ENCODE measurements at regions not wholly inside any gene's neighbourhood (a gene's known extent, or its start where the extent isn't known, plus 50 kb on each side); places are given as distances from the start of the nearest gene placed in this dataset.

DNA sequence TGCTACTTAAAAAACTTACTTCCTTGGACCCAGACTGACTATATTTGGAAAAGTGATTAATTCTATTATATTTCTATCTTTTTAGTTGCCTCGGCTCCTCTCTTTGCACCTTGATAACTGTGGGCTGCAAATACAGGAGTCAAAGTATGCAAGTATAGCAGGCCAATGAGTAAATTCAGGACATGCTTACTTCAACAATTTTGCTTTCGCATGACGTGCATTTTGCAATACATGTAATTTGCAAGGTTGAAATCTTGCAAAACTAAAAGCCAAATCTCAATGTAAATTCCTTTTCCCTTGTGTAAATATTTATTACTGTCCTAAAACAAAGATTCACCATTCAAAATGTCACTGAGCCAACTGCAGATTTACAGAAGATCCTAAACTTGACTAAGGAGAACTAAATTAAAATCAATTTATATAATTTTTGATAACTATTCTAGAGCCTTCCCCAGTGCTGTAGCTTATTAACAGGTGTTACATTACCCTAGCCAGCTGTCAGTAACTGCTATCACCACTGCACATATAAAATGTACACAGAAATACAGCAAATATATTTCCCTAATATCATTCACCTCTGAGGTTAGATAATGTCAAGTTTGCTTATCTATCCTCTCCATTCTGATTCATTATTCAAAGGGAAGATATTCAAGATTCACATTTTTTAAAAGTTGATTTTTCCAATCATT is 1069.5 kb downstream of the TRHDE start:
- no peak for DNase-seq (ENCODE audit: low read depth in 2 of 2)

DNA sequence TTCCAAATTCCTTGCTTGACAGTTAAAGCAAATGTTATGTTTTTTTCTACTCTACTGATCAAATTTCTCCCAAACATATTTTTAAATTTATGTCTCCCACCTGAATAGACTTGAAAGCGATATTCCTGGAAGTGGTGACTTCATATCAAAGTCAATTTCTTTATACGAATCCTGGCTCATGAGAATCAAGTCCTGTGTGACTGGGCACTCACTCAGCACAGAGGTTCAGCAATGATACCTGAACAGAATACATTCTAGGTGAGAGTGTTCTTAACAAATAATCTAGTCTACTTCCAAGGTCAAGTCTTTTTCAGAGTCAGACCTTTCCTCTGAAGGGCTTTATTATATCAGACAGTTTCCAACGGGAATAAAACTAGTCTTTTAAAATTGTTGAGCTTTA is 1070.6 kb downstream of the TRHDE start:
- DNase-seq (ENCODE audit: low read depth in 2 of 2), result no peak

DNA sequence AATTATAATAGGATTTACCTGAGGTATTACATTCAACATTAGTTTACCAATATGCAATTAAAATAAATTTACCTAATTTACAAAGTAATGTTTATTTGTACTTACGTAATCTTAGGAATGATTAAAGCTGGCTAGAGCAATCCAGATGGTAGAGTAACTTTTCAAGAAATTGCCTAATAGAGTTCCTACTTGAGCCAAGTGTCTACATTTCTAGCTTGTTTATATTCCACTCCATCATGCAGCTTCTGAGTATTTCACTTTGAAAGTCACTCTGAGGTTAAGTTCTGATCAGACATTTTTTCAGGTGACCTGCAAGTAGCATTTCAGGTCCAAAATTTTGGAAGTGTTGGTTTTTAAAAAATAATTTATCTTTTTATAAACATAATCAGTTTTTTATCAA is 1080.7 kb downstream of the TRHDE start:
- DNase-seq (ENCODE audit: low read depth in 2 of 2), result no peak

DNA sequence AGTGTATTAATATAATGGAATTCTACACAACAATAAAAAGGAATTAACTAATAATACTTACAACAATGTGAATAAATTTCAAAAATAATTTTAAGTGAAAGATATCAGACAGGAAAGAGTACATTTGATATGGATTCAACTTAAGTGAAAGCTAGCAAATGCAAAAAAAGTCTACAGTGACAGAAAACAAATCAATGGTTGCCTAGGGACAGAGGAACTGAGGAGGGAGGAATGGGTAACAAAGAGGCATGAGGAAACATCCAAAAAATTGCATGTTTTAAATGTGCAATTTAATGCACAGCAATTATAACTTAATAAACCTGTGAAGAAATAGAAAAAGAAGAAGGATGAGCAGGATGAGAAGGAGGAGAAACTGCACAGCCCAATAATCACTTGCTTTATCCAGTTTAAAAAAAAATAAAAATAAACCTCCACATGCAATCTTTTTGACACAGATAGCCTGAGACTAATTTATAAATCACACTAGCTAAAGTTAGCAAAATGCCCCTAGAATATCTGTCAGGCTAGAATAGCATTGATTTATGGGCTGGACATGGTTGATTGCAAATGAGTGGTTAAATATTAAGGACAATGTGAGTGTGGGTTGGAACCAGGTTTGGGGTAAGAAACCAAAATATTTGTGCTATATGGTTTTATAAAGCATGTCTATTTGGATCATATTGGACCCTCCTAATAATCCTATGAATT is 1089.1 kb downstream of the TRHDE start:
- DNase-seq (ENCODE audit: low read depth in 2 of 2), result no peak

DNA sequence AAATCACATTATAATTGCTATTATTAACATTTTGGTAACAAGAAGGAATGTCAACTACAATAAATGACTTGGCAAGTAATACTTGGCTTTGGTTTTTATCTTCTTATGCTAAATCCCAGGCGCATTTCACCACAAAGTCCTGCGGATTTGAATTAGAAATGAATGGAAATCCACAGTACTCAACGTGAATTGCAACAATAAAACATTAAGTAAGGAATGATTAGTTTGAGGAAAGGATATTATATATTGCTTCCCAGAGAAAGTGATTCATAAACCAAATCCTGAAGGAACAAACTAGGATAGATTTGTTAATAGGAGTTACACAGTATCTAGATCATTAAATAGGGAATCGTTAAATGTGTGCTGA is 1089.7 kb downstream of the TRHDE start:
- no peak for DNase-seq (ENCODE audit: low read depth in 2 of 2)

DNA sequence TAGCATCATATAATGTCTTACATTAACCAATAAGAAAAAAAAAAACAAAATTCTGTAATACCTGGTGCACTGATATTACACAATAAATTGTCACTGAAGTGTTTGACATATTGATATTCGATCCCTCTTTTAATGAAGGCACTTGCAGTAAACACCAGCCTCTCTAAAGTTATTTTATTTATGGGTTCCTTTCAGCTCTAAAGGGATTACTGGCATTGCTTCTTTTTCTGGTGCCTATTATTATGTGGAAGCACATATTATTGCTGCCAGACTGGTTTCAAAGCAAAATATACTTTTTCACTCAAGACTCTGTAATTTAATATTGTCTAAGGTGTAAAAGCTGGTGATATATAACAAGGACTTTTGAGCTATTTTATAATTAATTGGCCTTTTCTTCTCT is 1090.5 kb downstream of the TRHDE start:
- no peak for DNase-seq (ENCODE audit: low read depth in 2 of 2)

DNA sequence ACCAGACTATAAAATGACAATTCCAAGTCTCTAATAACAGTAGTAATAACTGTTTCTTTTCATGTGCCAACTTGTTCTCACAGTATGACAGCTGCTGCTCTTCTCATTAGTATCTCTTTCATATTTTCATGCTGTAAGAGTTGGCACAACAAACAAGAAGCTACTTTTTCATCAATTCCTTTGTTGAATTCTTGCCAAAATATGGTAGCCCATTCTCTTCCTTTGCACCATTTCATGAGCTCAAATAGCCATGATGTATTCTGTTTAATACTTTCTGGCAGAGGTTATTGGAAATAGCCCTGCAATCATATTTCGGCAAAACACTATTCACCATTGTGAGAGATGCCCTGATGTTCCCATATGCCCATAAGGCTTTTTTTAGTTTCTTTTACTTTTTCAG is 1100.7 kb downstream of the TRHDE start:
- no peak for DNase-seq (ENCODE audit: low read depth in 2 of 2)

DNA sequence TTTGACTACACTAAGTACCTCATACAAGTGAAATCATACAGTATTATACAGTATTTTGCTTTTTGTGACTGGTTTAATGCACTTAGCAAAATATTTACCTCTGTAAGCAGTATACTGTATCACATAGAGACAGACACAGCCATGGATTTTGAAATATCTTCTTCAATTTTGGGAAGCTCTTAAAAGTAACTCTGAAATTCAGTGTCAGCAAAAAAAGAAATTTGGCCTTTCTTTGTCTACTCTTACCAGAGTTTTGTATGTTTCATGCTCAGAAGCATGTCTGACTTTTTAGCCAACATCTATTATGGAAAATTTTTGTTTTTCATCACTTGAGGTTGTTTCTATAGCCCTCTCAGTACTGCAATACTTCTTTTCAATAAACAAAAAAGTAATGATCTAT is 1102.2 kb downstream of the TRHDE start:
- no peak for DNase-seq (ENCODE audit: low read depth in 2 of 2)

DNA sequence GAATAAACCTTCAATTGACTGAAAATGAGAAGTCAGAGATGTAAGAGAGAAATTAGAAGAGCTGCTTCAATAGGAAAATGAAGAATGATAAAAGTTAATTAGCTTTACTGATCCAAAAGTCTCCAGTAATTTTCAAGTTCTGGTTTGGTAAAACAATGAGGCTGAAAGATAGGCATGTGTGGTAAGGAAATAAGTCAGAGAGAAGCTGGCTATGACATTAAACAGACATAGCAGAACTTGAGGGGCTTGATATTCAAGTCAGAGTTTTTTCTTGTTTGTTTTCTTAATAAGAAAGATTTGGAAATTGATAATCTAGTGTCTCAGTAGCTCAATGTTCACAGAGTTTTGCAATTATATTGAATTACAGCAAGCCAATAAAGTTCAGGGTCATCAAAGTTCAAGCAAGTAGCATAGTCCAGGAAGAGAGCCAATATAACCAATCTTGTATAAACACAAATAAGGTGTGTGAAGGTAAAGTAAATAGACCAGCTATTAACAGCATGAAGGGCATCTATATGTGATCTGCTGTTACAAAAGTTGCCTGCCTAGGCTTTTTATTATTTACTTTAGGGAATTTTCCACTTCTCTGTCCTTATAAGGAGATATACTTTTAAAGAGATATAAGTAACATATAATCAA is 1111.5 kb downstream of the TRHDE start:
- no peak for DNase-seq (ENCODE audit: low read depth in 2 of 2)

DNA sequence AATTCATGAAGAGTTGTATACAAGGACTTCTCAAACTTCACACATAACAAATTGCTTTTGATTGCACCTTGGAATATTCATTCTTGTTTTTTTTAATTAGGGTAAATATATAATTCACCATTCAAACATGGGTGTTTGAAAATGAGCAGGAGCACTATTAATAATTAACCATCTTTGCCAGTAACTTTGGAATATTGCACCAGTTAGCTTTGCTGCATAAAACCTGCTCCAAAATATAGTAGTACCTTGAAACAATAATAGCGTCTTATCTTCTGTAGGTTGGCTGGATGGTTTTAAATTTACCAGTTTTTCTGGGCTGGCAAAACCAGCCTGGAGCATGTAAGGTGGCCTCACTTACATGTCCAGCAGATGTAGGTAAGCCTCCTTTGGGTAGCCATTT is 1112.4 kb downstream of the TRHDE start:
- no peak for DNase-seq (ENCODE audit: low read depth in 2 of 2)

DNA sequence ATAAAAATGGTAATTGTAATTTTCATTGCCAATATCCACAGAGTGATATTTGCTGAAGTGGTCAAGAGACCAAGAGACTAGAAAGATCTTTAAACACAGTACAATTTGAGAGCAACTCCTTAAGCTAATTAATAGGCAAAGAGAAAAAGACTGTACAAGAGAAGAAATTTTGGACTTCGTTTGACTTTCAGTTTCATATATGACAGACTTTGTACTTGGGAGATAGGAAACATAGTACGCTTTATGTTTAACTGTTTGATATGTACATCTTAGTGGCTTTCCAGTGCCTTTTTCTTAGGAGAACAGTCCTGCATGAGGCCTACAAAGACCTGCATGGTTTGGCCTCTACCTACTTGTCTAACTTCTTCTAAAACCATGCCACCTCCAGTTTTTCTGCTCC is 1118.1 kb downstream of the TRHDE start:
- no peak for DNase-seq (ENCODE audit: low read depth in 2 of 2)

DNA sequence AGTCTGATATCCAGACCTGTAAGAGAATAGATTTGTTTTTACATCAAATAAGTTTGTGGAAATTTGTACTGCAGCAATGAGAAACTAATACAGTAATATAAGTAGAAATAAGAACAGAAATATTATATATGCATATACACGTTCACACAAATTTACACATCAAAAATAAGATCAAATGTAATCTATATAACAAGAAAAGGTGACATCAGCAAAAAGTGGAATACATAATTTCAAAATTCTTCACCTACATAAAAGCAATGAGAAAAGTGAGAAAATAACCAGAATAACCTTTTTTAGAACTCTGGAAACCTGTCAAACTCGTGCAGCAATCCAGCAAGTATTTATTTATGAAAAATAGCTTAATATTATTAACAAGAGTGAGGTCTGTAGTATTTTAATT is 1124.6 kb upstream of the ATXN7L3B start:
- no peak for DNase-seq (ENCODE audit: low read depth in 2 of 2)

DNA sequence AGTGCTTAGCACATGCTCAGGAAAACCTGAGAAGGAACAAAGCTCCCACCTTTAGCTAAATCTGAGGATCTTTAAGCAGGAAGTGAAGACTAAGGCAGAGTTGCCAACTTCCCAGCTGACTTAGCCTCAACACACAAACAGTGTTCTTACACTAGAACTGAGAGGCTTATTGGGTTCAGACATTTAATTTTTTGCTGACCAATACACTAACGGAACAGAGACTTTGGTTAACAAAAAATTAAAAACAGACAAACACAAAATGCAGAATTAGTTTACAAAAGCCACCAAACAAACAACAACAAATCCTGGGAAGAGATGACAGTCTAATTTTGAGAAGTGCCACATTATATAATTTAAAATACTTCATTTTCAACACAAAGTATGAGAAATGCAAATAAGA is 1123.7 kb upstream of the ATXN7L3B start:
- no peak for DNase-seq (ENCODE audit: low read depth in 2 of 2)

DNA sequence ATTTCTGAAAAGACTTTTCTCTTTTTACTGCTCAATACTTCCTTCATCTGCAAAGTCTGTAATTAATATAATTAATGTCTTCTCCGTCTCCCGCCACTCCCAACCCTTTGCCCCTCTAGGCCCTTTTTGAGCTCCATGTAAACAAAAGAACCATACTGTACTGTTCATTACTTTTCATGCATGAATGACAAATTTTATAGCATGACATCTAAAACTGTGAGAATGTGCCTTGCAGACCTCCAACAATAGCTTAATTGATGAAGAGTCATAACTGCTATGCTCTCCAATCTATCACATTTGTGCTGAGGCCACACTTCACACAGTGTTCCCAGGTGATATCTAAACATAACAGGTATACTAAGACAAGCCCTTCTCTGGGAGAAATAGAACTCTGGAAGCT is 1122.7 kb upstream of the ATXN7L3B start:
- DNase-seq (ENCODE audit: low read depth in 2 of 2), result no peak

DNA sequence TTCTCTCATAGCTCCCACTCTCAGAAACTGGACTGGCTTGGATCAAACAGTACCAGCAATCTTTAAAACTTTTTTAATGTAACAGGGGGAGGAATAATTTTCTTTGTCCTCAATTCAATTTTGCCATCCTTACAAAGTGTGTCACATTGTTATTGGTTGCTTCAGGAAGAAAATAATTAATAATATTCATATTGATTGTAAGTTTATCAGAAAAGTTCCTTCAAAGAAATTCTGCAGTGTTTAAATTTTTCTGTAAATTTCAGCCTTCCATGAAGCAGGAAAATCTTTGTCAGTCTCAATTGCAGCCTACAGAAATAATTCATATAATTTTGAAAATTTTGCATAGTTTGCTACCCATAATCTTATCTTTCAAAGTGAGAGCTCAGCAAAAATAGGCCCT is 1119.1 kb upstream of the ATXN7L3B start:
- DNase-seq (ENCODE audit: low read depth in 2 of 2), result no peak

DNA sequence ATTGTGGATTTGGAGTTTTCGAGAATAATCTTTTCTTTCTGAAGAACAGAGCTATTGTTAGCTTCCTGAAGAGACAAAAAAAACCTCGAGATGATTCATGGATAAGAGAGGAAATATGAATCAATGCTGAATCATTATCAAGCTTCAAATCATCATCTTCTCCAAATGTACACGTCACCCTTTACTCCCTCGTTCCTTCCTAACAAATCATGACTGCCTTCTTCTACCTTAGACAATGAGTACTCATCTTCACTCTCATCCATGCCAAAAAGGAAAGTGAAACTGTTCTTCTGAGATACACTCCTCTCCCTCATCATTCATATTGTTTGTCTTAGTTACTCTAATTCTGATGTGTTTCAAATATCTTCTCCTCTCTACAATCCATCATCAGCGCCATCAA is 1115.8 kb upstream of the ATXN7L3B start:
- DNase-seq (ENCODE audit: low read depth in 2 of 2), result no peak

DNA sequence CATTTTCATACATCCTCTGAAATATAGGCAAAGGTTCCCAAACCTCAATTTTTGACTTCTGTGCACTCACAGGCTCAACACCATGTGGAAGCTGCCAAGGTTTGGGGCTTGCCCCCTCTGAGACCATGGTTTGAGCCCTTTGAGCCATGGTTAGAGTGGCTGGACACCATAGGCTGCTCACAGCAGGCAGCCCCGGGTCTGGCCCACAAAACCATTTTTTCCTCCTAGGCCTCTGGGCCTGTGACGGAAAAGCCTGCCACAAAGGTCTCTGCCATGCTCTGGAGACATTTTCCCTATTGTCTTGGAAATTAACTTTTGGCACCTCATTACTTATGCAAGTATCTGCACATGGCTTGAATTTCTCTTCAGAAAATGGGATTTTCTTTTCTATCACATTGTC is 1113.2 kb upstream of the ATXN7L3B start:
- no peak for DNase-seq (ENCODE audit: low read depth in 2 of 2)

DNA sequence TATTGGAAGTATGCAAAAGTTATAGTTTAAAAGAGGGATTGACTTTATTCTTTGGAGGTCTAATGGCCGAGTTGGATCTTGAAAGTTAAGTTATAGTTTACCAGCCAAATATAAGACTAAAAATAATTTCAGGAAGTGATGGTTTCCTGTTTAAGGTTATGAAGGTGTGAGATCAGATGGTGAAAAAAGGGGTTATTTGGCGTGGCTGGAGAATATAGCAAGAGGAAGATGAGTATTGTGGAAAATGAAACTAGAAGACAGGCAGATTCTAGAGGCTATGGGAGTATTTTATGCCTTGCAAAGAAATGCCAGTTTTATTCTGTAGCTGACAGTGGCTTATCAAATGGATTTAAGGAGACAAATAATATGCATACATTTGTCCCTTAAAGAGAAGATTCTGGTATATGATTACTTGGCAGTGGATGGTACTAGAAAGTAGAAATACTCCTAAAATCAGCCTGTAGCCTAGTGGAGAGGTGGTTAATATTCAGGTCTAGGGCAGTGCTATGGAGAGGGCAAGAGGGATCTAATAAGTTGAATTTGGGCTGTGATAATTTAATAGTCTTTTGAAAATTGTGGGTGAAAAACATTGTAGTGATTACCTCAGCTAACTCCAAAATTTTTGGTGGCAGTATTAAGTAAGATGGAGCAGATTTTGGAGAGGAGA is 1091.8 kb upstream of the ATXN7L3B start:
- no peak for DNase-seq (ENCODE audit: low read depth in 2 of 2)

DNA sequence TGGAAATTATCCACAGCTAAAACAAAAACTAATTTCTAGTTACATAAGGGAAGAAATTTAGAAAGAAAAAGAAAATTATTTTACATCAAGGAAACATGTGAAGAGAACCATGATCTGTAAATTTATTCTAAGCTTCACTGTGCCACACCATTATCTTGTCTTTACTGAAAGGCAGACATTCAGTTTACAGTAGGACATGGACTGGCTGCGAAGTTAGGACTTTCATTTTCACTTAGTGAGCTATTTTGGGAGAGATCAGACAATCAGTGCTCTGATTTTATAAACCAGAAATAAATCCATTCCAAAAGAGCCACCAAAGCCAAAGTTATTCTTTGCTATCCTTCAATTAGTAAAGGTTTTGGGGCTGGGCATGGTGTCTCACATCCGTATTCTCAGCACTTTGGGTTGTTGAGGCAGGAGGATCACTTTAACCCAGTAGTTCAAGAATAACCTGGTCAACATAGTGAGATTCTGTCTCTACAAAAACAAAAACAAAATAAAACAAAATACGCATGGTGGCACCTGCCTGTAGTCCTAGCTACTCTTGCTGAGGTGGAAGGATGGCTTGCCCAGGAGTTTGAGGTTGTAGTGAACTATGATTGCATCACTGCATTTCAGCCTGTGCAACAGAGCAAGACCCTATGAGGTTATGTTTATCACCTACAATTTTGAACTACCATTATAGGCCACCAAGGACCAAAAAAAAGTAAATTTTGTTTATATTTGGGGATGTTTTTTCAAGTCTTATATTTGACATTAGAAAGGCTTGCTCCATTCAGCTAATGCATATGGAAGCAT is 1084.8 kb upstream of the ATXN7L3B start:
- no peak for DNase-seq (ENCODE audit: low read depth in 2 of 2)

DNA sequence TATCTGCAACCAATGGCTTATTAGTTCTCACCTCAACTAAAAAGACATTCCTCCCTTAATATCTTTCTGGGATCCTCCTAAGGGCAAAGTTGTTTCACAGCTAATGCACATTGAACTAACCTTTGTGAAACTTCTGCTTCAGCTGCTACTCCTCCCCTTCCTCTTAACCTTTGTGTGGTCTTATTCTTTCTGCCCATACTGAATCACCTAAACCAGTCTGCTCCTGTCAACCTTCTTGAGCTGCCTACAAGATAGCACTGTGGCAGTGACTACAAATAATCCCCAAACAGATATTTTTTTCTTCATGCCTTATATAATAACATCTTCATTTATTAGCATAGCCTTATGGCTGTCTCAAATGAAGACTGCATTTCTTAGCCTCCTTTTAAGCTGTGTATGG is 1077.4 kb upstream of the ATXN7L3B start:
- DNase-seq (ENCODE audit: low read depth in 2 of 2), result no peak

DNA sequence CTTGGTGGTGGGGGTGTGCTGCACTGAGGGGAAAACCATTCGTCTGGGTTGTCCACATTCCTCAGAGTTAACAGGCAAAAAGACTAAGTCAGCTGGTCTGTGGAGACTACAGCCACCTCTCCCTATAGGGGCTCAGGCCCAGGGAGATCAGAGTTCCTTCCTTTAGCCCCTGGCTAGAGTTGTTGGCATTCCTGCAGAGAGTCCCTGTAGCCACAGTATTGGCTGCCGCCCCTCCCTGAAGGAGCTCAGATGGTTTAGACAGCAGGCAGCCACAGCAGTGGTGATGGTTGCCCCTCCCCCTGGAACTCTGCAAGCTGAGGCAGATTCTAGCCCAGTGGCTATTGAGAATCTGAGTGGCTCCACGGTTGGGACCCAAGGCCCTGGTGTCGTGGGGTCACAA is 1072.5 kb upstream of the ATXN7L3B start:
- DNase-seq (ENCODE audit: low read depth in 2 of 2), result no peak

DNA sequence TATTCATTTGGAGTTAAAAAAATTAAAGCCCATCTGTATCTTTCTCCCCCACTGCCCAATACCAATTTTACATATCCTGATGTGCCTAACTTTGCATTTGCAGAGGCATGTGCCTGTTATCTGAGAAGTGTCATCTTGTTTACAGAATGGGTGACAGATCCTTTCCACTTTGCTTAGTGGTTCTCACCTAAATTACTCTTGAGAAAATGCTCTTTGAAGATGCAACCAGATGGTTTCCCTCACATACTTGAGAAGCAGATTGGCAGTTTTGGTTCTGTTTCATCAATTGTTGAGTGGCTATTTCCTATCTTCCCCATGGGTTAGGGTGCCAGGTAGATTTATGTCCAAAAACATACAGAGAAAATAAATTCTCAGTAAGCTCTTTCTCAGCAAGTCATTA is 1051.4 kb upstream of the ATXN7L3B start:
- no peak for DNase-seq (ENCODE audit: low read depth in 2 of 2)

Data from stimulated activated CD4-positive, alpha-beta T cell treated with anti-CD3 and anti-CD28 coated beads, Interleukin-15, amount 100 ng/mL, for 48 hours (primary cell).